Ramos (cell line): ENCODE measurements at regions not wholly inside any gene's neighbourhood (a gene's known extent, or its start where the extent isn't known, plus 50 kb on each side); places are given as distances from the start of the nearest gene placed in this dataset.
"Not testable (repeated sequence)": the region's sequence is repeated elsewhere in the genome, so short reads cannot be mapped to it uniquely, and the experiment has no call there.

Experiments used
- in situ Hi-C: fragments of 300-500 bp; cut with MboI; formaldehyde crosslinking; loops from one replicate; pipeline ENCODE4 v1.14.3; 2022; ENCODE audit warnings: low sequenced_read_pairs; ENCODE audit not compliant: unreplicated experiment

DNA sequence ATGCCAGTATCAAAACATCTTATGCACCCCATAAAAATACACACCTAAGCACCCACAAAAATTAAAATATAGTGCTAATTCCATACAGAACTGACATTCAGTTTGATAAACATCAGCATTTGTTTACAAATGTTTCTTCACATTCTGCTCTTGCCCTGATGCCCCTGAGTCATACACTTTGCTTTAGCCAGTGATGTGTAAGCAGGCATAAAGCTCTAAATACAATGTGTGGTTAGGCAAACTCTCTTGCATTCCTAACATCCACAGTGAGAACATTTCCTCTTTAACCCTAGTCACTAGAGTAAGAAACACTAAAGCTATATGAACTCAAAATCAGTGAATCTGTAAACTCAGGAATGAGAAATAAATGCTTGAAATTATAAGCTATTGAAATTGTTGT lies 1060.7 kb downstream of the FAM181B start:
- in situ Hi-C loops: no loop called here

DNA sequence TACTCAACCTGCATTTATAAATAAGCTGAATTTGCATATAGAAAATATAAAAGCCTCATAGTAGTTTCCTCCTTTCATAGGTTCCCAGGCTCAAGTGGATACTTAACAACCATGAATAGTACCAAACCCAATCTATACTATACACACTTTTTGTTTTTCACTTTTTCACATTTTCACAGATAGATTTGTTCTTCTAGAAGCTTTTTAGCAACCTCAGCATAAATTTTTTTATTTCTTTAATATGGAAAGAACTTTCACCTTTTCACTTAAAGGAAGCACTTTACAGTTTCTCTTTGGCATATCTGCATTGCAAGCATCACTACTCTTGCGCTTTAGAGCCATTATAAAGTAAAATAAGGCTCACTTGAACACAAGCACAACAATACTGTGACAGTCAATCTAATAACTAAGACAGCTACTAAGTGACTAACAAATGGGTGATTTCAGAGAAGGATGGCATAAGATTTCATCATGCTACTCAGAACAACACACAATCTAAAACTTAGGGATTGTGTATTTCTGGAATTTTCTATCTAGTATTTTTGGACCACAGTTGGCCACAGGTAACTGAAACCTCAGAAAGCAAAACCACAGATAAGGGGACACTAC lies 1063.6 kb downstream of the FAM181B start:
- in situ Hi-C loops: no loop called here

DNA sequence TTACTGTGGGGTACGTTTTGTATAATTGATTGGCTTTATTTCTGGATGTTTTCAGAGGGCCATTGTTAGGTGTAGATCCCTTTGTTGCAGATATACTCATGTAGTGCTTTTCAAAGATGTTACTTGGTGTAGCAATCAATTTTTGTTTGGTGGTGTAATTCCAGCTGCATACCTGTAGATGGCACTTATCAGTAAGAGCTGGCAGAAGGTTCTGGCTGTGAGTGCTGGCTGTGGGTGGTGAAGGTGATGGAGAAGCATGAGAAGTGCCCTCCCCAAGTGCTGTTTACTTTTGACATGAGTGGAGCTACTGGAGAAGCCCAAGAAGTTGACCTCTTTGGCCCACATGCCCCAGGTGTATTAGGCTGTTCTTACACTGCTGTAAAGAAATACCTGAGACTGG lies 1074.9 kb downstream of the FAM181B start:
- in situ Hi-C loops: no loop called here

DNA sequence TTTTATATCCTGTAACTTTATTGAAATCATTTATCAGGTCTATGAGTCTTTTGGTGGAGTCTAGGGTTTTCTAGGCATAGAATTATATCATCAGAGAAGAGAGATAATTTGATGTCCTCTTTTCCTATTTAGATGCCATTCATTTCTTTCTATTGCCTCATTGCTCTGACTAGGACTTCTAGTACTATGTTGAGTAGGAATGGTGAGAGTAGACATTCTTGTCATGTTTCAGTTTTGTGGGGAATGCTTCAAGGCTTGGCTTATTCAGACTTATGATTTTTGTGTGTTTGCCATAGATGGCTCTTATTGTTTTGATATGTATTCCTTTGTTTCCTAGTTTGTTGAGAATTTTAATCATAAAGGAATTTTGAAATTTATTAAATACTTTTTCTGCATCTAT lies 1078.3 kb downstream of the FAM181B start:
- in situ Hi-C loops: no loop called here

DNA sequence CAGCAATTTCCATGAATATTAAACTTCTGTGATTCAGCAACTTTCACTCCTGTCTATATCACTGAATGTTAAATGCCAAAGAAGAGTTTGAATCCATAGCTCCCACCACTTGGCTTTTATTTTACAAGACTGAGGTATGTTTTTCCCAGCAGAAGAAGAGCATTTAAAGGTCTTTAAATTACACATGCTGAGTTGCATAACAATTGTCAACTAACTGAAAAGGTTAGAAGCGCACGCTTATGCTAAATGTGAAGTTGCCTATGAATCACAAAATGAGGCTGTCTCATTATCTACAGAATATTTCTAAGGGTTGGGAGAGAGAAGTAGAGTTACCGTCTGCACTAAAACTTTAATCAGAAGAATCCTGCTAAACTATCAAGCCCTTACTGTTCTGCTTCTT lies 1086.3 kb downstream of the FAM181B start:
- in situ Hi-C loops: loop anchor here (25.0 kb wide), 2 partner anchors 590 to 1040 kb away; no protein-coding TSS in a partner anchor

DNA sequence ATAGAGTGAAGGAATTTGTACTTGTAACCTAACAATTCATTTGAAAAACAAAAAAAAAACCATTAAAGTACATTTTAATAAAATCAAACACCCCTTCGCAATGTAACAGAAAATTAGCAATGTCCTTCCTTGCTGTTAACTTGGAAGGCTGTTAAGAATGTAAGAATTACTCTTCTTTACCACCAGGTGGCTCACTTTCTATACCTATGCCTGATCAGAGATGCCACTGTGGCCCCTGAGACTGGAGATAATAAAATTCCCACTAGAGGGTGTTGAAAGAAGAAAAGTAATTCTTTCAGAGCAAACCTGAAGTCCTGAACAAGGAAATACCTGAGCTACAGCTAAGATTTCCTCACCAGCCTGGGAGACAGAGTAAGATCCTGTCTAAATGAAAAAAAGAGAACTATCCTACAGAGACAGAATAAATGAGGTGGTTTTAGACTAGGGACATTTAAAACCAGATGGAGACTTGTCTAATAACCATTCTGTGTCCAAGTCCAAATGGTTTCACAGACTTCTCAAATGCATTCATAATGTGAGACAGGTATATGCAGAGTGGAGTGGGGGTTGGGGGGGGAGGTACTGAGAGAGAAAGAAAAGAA lies 1089.3 kb downstream of the FAM181B start:
- in situ Hi-C loops: loop anchor here (25.0 kb wide), 2 partner anchors 593 to 1043 kb away; no protein-coding TSS in a partner anchor

DNA sequence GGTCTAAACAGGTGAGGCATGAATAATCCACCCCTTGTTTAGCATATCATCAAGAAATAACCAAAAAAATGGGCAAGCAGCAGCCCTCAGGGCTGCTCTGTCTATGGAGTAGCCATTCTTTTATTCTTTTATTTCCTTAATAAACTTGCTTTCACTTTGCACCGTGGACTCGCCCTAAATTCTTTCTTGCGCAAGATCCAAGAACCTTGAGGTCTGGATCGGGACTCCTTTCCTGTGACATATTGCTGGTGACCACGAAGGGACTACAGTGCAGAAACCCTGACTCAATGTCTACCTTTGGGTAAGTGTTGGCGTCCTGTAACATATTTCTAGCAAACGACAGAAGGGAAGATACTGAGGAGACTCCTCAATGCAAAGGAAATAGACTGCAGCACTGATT lies 1099.2 kb downstream of the FAM181B start:
- in situ Hi-C loops: loop anchor here (25.0 kb wide), 2 partner anchors 603 to 1053 kb away; no protein-coding TSS in a partner anchor

DNA sequence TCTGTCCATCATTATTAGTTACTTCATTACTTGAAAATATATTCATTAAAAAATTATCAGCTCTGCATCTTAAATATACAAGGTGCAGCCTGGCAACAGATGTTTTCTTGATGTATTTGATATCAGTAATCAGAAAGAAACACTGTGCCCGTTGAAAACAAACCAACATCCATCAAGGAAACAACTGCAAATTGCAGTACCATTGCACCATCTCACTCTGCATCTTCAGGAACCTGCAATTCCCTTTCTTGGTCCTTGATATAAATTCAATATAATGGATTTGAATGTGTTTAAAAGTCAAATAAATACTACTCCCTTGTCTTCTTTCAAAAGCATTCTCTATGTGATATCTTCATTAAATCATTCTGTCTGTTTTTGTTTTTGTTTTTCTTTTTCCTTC lies 1131.2 kb downstream of the FAM181B start:
- in situ Hi-C loops: no loop called here

DNA sequence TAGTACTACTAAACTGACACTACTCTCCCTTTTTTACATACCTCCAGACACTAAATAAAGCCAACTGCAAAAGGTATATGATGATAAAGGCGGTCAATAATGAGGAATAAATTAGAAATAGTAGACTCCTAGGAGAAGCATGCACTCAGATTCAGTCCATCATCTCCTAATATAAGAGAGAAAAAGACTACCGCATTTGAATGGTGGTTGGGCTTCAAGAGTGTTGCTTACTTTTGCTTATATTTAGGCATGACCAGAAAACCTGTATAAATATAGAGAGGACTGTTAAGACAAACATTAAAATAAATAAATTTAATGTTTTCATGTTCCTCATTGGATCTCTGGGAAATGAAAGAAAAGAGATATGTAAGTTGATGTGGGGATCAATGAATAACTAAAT lies 1137.0 kb downstream of the FAM181B start:
- in situ Hi-C loops: no loop called here

DNA sequence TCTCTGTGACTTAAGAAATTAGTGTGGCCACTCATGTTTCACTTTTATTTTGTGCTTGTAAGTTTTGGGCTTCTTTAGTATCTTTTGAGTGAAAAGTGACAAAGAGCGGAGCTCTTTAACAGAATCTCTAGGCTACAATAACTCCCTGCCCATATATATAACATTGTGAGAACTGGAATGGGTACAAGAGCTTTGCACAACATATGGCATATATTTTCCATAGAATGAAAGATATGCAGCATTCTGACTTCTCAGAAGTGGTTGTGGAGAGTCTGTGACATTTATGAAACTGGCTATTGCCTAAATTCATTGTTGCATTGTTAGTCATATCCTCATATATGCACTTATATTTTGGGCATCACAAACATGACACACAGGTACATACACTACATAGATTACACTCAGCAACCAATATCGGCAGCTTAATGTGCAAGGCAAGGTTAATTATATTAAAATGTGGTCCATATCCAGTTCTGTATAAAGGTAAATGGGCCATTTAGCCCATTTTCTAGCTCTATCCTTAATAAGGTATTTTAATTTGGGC lies 1148.2 kb downstream of the FAM181B start:
- in situ Hi-C loops: no loop called here

DNA sequence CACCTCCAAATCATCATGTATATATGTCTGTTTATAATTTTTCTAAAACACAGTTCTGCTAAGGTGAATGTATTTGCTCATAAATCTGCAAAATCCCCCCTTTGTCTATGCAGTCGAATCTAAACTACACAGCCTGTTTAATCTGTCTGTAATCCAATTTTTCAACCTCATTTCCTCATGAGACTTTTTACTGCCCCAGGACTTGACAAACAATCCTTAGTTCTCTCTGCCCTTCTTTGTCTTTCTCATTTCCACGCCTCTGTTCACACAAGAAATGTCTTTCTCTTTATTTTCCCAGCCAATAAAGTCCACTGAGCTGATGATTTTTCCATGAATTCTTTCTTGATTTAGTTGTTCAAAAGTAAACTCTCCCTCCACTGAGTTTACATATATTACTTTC lies 1154.3 kb downstream of the FAM181B start:
- in situ Hi-C loops: no loop called here

DNA sequence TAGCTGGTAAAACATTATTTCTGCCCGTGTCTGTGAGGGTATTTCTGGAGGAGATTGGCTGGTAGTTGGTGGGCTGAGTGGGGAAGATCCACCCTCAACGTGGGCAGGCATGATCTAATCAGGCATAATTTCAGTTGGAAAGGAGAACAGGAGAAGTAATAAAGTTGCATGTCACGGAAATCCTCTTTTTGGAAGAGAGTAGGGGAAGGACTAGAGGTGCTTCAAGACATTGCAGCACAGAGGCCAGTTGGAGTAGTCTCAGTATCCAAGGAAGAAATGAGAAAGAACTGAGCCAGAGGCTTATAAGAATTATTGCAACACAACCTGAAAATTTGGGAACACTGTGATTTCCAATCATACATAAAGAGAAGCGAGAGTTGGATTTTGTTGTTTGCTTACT lies 1155.1 kb downstream of the FAM181B start:
- in situ Hi-C loops: no loop called here

DNA sequence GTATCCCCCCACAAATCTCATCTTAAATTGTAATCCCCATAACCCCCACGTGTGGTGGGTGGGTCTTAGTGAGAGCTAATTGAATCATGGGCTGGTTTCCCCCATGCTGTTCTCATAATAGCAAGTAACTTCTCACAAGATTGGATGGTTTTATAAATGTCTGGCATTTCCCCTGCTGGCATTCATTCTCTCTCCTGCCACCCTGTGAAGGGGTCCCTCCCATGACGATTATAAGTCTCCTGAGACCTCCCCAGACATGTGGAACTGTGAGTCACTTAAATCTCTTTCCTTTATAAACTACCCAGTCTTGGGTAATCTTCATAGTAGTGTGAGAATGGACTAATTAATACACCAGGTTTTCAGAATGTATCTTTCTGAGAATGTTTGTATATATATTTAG lies 1159.4 kb downstream of the FAM181B start:
- in situ Hi-C loops: no loop called here

DNA sequence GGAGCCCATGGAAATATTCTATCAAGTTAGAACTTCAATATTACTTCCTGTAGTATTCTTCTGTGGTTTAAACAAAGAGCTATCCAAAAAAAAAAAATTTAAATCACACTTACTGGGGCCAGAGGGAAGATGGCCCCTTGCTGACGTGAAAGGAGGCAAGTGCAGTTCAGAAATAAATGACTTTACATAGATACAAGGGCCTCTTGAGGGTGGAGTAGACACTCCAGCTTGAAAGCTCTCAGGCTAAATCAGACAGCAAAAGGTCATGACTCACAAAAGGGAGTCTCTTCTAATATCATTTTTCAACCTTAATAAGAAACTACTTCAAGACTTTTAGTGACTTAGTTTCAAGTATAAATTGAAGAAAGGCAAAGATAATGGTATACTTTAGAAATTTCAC lies 1160.3 kb downstream of the FAM181B start:
- in situ Hi-C loops: no loop called here

DNA sequence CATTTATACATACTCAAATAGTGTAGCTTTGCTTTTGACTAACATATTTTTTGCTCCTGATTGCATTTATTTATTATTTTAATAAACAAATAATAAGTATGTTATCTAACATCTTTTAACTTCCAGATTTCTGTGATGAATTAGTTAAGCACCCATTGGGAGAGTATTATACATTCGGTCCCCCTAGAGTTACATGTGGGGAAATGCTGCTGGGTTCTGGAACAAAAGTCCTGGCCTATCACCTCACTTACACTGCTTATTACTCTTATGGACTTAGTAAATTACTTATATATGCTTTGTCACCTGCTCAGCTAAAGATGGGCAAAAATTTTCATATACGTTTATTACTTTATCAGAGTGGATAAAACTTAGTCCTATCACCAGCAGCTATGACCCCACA lies 1163.0 kb downstream of the FAM181B start:
- in situ Hi-C loops: no loop called here

DNA sequence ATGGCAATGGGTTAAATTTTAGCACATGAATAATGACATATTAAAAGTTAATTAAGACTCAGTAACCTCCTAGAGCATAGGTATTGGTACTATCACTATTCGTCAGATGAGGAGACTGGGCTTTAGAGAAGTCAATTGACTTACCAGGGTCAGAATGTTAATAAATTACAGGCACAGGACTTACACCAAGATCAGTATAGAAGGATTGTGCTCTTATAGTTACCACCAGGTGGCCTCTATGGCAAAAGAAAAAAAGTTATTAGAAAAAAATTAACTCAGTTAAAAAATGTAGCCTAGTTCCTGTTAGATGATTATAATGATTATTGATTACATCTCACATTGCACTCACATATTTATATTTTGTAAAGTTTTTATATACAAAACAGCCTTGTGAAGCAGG lies 1163.7 kb downstream of the FAM181B start:
- in situ Hi-C loops: no loop called here

DNA sequence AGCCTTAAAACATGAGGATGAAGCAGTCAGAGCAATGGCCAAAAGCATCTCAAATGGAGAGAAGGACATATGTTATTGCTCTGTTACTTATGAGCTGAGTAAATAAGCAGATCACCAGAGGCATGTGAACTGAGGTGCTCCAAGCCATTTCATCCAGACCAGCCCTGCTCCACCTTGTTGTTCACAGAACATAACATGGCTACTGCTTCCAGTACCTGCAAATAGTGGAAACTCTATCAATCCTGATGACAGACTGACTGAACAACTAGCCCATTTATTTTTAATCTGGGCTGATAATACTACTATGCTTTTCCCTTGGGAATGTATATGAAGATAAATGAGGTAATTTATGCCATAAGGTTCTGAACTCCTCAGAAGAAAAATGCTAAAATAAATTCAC lies 1164.7 kb downstream of the FAM181B start:
- in situ Hi-C loops: no loop called here

DNA sequence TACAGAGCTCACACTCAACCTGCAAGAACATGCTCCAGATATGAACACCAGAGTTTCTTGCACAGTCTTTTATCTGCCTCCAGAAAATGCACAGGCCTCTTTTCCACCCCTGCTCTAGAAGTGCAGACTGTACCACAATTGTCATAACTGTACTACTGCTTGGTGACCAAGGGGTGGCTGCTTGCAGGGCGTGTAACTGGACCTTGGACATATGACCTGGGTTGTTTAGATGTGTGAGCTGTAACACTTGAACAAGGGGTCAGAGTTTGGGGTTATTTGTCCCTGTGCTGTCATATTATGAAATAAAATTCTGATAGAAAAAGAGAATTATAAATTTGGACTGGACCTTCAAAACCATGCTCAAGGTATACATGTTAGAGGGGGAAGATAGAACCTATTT lies 1185.5 kb downstream of the FAM181B start:
- in situ Hi-C loops: no loop called here

DNA sequence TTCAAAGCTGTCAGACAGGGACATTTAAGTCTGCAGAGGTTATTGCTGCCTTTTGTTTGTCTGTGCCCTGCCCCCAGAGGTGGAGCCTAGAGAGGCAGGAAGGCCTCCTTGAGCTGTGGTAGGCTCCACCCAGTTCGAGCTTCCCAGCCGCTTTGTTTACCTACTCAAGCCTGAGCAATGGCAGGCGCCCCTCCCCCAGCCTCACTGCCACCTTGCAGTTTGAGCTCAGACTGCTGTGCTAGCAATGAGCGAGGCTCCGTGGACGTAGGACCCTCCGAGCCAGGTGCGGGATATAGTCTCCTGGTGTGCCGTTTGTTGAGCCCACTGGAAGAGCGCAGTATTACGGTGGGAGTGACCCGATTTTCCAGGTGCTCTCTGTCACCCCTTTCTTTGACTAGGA lies 1193.9 kb downstream of the FAM181B start:
- in situ Hi-C loops: not testable (repeated sequence)

DNA sequence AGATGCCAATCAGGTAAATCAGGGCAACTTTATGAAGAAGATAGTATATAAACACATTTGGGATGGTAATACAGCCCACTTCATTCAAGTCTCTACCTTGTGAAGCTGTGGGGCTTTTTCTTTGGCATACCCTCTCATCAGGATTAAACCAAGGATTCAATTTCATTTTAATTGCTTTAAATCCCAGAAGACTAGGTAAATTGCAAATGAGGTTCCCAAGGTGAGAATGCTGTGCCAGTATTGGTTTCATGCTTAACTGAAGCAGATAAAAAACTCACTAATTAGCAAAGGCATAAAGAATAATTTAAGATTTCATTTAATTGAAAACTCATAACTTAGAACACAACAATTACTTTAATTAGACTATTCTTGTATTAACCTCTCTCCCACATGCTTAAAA lies 1218.1 kb downstream of the FAM181B start:
- in situ Hi-C loops: no loop called here

DNA sequence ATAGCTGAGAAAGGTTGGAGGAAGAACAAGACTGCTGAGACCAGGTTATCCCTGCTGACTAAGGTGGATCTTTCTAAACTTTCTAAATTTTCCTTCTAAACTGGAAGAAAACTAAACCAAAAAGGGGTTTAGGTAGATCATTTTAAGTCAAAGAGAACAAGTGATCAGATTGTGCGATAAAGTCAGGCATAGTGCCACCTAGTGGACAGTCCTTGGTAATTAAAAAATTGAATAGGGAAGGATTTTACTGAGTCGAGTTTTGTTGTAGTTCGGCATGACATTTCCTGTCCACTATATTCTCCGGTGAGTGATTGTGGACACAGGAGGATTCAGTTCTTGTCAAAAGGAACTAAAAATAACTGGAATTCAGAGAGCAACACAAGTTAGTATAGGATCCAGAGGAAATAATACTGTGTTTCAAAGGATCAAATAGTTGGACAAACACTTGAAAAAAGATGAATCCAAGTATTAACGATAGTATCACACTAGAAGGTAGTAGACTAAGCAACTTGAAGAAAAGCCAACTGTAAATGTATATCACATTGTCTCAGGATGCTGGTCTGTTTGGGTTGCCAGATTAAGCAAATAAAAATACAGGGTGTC lies 1236.4 kb downstream of the FAM181B start:
- in situ Hi-C loops: no loop called here

DNA sequence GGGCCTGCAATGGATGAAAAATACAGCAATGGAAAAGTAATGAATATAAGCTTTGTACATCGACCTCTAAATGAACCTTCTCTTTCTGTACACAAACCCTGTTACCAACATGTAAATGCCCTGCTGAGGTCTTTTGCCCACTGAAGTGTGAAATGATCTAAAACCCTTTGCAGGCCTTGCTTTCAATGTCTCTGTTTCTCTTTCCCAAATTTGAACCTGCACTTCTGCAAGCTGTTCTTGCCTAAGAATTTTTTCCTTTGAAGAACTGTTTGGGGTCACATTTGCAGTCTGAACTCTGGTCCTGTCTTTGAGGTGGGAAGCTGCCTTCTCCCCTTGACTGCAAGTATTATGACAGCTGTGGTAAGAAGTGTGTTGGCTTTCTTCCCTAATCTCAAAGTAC lies 1237.1 kb downstream of the FAM181B start:
- in situ Hi-C loops: no loop called here
